Stomach (tissue), 8 donors: ENCODE measurements at regions not wholly inside any gene's neighbourhood (a gene's known extent, or its start where the extent isn't known, plus 50 kb on each side); places are given as distances from the start of the nearest gene placed in this dataset.

Source experiments
- DNase-seq, 2 donors: peaks; one replicate each; pipeline versions ENCODE4 v3.0.0 to v3.0.0-alpha.2; 2013 to 2019
- H3K27ac ChIP-seq, 5 donors: fragments of 200-600 bp in 4 of 5; sonication (generic) in 4 of 5; one replicate each; pipeline ENCODE4 v1.5.1; 2013 to 2019; ENCODE audit warnings: mild to moderate bottlenecking in 1 of 5, moderate library complexity in 1 of 5
- H3K27me3 ChIP-seq, 3 donors: fragments of 200-600 bp; sonication (generic); one replicate each; pipeline ENCODE4 v1.5.1; 2017 to 2019; ENCODE audit warnings: mixed run types in 1 of 3
- H3K36me3 ChIP-seq, 4 donors: fragments of 200-600 bp; sonication (generic); 1 replicate in 3 of 4; 2 replicates in 1 of 4; pipeline ENCODE4 v1.5.1; 2016 to 2019
- H3K4me1 ChIP-seq, 4 donors: fragments of 200-600 bp; sonication (generic); one replicate each; pipeline ENCODE4 v1.5.1; 2016 to 2019
- H3K4me3 ChIP-seq, 4 donors: fragments of 200-600 bp; sonication (generic) in 3 of 4; one replicate each; pipeline ENCODE4 v1.5.1; 2016 to 2019; ENCODE audit warnings: mild to moderate bottlenecking in 1 of 4
- H3K9me3 ChIP-seq, 4 donors: fragments of 200-600 bp; sonication (generic); one replicate each; pipeline ENCODE4 v1.5.1; 2016 to 2019
- EP300 ChIP-seq: sonication (generic); formaldehyde crosslinking; IDR thresholded peaks from one replicate; pipeline ENCODE4 v1.6.1; 2017; ENCODE audit warnings: antibody characterized with exemption
- POLR2A ChIP-seq, 4 donors: fragments of 450-650 bp; IDR thresholded peaks; one replicate each; pipeline ENCODE4 v1.6.1; 2016; ENCODE audit warnings: antibody characterized with exemption in 4 of 4, control low read depth in 2 of 4, mild to moderate bottlenecking in 1 of 4, moderate library complexity in 1 of 4
- POLR2AphosphoS5 ChIP-seq, 3 donors: sonication (generic); formaldehyde crosslinking; IDR thresholded peaks; one replicate each; pipeline ENCODE4 v1.6.1; 2016; ENCODE audit warnings: antibody characterized with exemption in 3 of 3
- WGBS, 5 donors: extraction: QIAGEN DNeasy Blood & Tissue Kit in 3 of 5; methylation state at CpG; one replicate each; pipeline versions ENCODE4 v1.1.5 to v1.1.7; 2013 to 2018; 5-methylcytosine and 5-hydroxymethylcytosine counted together
- intact Hi-C: fragments of 100-400 bp; cut with DNase I; formaldehyde crosslinking; loops from one replicate; pipeline ENCODE4 v1.15.1; 2023; ENCODE audit warnings: low total_unique reads
- TF ChIP-seq, protein P1 (sequence below), 7 experiments: fragments of 450-650 bp in 4 of 7; fragments of 200-600 bp in 3 of 7; sonication (generic) in 3 of 7; IDR thresholded peaks; one replicate each; pipeline ENCODE4 v1.5.1; 2016 to 2019; ENCODE audit warnings: antibody characterized with exemption in 7 of 7, control low read depth in 2 of 7, mild to moderate bottlenecking in 1 of 7
- donor health status: healthy with polysubstance abuse.
- donor health status: Bipolar disorder and iron deficiency.
- donor health status: healthy.

DNA sequence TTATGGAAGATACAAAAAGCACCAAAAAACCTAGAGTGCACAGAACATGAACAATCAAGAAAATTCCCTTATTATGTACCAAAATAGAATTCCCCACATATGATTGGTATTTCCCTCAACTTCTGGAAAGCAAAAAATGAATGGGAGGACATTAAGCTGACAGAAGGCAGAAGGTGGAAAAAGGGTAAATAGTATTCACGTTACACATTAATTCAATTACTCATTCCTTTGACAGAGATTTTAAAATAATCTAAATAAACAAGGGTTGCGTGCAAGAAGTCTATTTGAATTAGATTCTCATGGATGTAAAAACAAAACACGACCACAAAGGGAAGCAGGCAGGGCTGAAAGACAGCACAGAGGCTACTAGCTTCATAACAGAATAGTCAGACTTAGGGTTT, 260.5 kb upstream of the ZPLD1 start:
- 19 to 44% (median 20%) methylated on average over 3 of the region's 3 CpGs for WGBS, 5 donors
- peak in 1 of 3 donors; percentile 8 for TF ChIP-seq POLR2AphosphoS5 (IDR thresholded peaks at IDR 0.05)
- no peak for TF ChIP-seq POLR2A (IDR thresholded peaks at IDR 0.05)
- TF ChIP-seq EP300 = no peak

DNA sequence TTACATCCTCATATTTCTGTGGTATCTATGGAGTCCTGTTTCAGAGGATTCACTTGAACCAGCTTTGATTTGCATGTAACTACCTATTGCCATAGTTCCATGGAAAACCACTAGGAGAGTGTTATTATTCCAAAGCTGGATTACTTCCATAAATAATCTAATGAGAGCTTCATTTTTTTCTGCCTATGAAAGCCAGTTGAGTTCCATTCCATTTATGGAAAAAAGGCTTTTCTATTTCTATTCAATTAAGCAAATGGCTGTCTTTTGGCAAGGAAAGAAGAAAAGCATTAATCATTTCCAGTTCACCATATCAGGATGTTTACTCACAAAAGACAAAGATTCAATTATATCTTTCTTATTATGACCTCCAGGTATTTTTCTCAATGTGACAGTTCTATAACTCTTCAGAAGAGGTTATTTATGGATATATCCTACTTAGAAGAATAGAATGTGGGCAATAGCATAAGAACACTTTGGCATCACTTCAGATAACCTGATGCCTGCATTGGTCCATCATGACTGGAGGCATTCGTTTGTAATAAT, 259.9 kb upstream of the ZPLD1 start:
- intact Hi-C loops = no loop called here
- Histone ChIP-seq H3K36me3 (no peaks in the 10 kb centered on the region), H3K4me3 (no peak overlapping the region), H3K27ac (no peak overlapping the region), H3K4me1 (peaks cover 0 to 27% (median 15%) of the 10 kb centered on the region in 4 donors), H3K27me3 (no peaks in the 10 kb centered on the region), H3K9me3 (no peaks in the 10 kb centered on the region)
- DNase-seq = no peak
- TF ChIP-seq POLR2AphosphoS5 (IDR thresholded peaks at IDR 0.05) (no peak), POLR2A (IDR thresholded peaks at IDR 0.05) (no peak), EP300 (no peak)
- TF ChIP-seq, protein P1, sequence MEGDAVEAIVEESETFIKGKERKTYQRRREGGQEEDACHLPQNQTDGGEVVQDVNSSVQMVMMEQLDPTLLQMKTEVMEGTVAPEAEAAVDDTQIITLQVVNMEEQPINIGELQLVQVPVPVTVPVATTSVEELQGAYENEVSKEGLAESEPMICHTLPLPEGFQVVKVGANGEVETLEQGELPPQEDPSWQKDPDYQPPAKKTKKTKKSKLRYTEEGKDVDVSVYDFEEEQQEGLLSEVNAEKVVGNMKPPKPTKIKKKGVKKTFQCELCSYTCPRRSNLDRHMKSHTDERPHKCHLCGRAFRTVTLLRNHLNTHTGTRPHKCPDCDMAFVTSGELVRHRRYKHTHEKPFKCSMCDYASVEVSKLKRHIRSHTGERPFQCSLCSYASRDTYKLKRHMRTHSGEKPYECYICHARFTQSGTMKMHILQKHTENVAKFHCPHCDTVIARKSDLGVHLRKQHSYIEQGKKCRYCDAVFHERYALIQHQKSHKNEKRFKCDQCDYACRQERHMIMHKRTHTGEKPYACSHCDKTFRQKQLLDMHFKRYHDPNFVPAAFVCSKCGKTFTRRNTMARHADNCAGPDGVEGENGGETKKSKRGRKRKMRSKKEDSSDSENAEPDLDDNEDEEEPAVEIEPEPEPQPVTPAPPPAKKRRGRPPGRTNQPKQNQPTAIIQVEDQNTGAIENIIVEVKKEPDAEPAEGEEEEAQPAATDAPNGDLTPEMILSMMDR (IDR thresholded peaks at IDR 0.05) = no peak
- WGBS, 5 donors = 57 to 85% (median 77%) methylated on average over 1 of the region's 1 CpG

More for the DNA sequence above, 260.5 kb upstream of the ZPLD1 start:
- Histone ChIP-seq H3K4me1 (peaks cover 0 to 21% (median 10%) of the 10 kb centered on the region in 4 donors), H3K36me3 (no peaks in the 10 kb centered on the region), H3K9me3 (no peaks in the 10 kb centered on the region), H3K4me3 (no peak overlapping the region), H3K27ac (no peak overlapping the region), H3K27me3 (no peaks in the 10 kb centered on the region)
- DNase-seq = peak in 1 of 2 donors; percentile 23
- intact Hi-C loops = no loop called here

DNA sequence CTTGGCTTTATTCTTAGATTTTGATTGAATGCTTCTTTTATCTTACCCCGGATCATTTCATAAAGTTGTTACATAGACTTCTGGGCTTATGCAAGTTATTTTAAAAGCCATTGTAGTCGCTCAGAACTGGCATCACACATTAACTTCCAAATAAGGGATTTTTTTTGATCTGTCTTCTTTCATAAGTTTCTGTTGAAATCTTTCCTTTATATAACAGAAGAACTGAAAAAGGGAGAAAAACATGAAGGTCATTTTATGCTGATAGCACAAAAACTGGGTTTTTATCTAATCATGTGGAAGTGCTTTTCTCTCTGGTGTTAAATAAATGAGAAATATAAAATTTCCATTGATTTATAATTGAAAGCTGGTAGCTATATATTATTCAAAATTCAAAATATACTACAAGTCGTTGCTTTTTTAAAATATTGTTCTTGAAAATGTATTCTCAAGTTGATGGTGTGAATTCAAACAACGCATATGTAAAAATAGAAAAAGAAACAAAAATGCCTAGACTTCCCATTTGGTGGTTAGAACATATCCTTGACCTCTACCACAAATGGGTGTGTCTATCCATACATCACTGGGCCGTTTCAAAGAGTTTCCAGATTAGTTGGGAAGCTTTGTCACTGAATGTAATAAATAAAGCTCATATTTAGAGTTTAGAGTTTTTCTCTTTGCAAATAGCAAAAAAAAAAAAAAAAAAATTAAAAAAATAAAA, 258.3 kb upstream of the ZPLD1 start:
- 70 to 83% (median 70%) methylated on average over 5 of the region's 5 CpGs for WGBS, 5 donors
- intact Hi-C loops = no loop called here

DNA sequence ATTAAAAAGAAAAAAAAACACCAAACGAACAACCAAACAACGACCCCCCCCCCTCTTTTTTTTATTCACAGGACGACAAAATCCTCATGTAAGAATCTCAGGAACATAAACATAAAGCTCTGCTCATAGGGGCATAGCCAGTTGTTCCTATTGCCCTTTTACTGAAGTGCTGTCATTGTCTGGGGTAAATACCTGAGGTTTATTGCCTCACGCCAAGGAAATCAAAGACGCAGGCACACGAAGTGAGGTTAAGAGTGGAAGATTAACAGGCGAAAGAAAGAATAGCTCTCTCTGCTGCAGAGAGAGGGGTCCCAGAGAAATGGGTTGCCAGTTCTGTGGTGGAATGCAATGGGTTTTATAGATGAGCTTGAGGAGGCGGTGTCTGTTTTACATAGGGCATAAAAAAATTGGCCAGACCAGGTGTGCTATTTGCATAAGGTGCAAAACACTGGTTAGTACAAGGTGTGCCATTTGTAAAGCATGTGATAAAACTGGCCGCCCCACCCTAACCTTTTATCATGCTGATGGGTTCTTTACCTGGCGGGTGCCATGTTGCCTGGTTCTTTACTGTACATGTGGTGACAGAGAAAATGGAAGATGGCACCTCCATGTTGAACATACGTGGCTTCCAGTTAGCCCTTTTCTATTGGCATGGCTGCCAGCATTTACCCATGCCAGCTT, 257.6 kb upstream of the ZPLD1 start:
- peaks cover 18 to 50% (median 34%) of the 10 kb centered on the region in 4 donors for H3K4me1 ChIP-seq
- WGBS, 5 donors = 81 to 87% (median 81%) methylated on average over 11 of the region's 11 CpGs
- TF ChIP-seq EP300 (no peak), POLR2AphosphoS5 (IDR thresholded peaks at IDR 0.05) (no peak), POLR2A (IDR thresholded peaks at IDR 0.05) (no peak)
- TF ChIP-seq, protein P1 (IDR thresholded peaks at IDR 0.05) = no peak
- DNase-seq = no peak
- no peak overlapping the region for H3K27ac ChIP-seq
- intact Hi-C loops = no loop called here
- no peaks in the 10 kb centered on the region for H3K36me3 ChIP-seq
- no peak overlapping the region for H3K4me3 ChIP-seq
- no peaks in the 10 kb centered on the region for H3K27me3 ChIP-seq
- H3K9me3 ChIP-seq = no peaks in the 10 kb centered on the region

More for the DNA sequence above, 258.3 kb upstream of the ZPLD1 start:
- no peak overlapping the region for H3K4me3 ChIP-seq
- peaks cover 11 to 43% (median 27%) of the 10 kb centered on the region in 4 donors for H3K4me1 ChIP-seq
- TF ChIP-seq POLR2AphosphoS5 (IDR thresholded peaks at IDR 0.05) (no peak), POLR2A (IDR thresholded peaks at IDR 0.05) (no peak), EP300 (no peak)
- TF ChIP-seq, protein P1 (IDR thresholded peaks at IDR 0.05) = no peak
- no peaks in the 10 kb centered on the region for H3K36me3 ChIP-seq
- H3K27me3 ChIP-seq = no peaks in the 10 kb centered on the region
- DNase-seq = no peak
- no peak overlapping the region for H3K27ac ChIP-seq
- no peaks in the 10 kb centered on the region for H3K9me3 ChIP-seq
